Pulmonary artery endothelial cell (primary cell): ENCODE measurements at regions not wholly inside any gene's neighbourhood (a gene's known extent, or its start where the extent isn't known, plus 50 kb on each side); places are given as distances from the start of the nearest gene placed in this dataset.
"Not testable (repeated sequence)": the region's sequence is repeated elsewhere in the genome, so short reads cannot be mapped to it uniquely, and the experiment has no call there.

ENCODE experiments used
- DNase-seq: peaks from one replicate; pipeline ENCODE4 v3.0.0-alpha.2; 2011; ENCODE audit warnings: low read depth, low spot score

DNA sequence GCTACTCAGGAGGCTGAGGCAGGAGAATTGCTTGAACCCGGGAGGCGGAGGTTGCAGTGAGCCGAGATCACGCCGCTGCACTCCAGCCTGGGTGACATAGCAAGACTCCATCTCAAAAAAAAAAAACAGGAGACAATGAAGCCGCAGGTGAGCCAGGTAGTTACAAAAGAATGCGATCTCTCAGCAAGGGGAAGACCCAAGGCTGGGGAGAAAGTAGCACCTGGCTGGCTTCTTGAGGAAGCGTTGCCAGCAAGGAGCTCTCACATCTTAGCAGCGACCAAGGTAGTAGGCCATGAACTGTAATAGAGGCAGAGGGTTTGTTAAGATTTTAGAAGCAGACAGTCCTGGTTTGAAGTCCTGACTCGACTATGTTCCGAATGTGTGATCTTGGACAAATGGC is 175.0 kb downstream of the AIPL1 start:
- DNase-seq: no peak

DNA sequence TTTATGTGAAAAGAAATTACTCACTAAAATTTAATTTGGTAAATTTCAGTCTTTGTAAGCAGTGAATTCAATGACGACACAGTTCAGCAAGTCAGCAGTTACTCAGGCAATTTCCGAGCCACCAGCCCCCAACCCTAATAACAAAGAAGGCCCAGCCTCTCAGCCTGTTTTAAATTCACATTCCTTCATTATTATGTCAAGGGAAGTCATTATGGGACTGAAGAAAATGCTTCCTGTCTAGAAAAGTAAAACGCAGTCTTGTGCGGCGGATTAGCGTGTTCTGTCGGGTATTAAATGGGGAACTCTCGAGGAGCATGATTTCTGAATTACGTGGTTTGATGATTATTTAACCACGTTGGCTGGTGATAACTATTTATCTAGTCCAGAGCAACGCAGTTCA is 177.6 kb downstream of the AIPL1 start:
- DNase-seq: peak; percentile 85

GRCh38 chr17:6255322-6255721 is 179.6 kb downstream of the AIPL1 start:
- no peak for DNase-seq

- DNase-seq: no peak
Observed at GRCh38 chr17:6254036-6254435, 180.9 kb downstream of the AIPL1 start.

DNA sequence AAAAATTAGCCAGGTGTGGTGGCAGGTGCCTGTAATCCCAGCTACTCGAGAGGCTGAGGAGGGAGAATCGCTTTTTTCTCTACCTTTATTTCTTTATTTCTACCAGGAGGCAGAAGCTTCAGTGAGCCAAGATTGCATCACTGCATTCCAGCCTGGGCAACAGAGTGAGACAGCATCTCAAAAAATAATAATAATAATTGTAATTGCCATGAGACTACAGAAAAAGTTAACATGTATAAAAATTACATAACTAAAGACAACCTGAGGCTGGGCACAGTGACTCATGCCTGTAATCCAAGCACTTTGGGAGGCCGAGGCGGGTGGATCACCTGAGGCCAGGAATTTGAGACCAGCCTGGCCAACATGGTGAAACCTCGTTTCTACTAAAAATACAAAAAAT is 181.5 kb downstream of the WSCD1 start:
- not testable (repeated sequence) for DNase-seq

- no peak for DNase-seq
Observed at GRCh38 chr17:6249732-6250131, 179.6 kb downstream of the WSCD1 start.

DNA sequence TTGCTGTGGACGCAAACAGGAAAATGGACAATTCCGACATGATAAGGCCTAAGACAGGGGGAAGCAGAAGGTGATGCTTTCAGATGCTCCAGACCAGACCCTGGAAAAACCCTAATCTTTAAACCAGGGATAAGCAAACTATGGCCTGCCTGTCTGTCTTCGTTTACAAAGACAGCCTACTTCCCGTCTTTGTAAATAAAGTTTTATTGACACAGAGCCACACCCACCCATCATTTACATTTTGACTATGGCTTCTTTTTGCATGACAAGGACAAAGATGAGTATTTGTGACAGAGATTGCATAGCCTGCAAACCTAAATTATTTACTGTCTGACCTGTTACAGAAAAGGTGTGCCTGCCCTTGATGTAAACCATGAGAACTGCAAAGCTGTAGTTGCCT is 177.9 kb downstream of the WSCD1 start:
- no peak for DNase-seq

DNA sequence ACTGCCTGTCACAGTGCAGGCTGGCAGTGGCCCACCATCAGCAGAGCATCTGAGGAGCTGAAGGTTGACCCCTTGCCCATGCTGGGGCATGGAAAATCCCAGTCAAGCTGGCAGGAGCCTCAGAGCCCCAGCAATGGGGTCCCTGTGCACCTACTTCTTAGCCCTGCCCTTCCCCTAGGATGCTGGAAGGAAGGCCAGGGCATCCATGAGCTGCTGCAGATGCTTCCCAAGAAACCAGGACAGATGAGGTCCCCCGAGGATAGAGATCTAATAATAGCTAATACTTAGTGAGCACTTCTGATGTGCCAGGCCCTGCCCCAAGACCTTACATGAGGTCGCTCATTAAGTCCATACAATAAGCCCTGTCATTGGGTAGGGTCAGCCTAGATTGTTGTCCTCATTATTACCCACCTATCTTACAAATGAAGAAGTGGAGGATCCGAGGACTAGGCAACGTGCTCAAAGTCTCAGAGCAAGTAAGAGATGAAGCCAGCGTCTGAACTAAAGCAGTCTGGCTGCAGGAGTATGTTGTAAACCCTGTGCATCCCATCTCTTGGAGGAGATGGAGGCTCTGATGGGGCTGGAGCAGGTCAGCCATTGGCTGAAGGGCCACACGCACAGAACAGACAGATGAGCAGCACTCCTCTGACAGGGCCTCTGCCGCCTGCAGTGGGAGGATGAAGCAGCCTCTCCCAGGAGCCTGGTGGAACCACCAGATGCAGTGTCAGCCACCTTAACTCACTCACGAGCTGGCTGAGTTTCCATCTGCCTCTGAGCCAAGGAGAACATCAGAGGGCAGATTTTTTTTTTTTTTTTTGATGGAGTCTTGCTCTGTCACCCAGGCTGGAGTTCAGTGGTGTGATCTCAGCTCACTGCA is 175.4 kb downstream of the WSCD1 start:
- no peak for DNase-seq

GRCh38 chr17:6244796-6245195 is 174.6 kb downstream of the WSCD1 start:
- no peak for DNase-seq

DNA sequence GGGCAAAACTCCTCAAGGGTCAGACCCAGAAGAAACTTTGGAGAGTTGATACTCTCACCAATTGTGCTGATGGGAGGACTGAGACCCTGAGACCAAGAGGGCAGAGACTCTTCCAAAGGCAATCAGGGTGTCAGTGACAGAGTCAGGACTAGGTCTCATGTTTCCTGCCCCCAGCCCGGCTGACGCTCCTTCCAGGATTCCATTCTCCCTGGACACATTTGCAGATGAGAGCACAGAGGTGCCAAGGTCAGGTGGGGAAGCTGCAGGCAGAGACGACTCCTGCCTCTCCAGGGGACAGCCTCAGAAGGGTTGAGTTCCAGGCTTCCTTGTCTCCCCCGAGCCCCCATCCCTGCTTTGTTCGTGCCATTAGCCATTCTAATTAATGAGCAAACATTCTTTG is 174.1 kb downstream of the WSCD1 start:
- no peak for DNase-seq

DNA sequence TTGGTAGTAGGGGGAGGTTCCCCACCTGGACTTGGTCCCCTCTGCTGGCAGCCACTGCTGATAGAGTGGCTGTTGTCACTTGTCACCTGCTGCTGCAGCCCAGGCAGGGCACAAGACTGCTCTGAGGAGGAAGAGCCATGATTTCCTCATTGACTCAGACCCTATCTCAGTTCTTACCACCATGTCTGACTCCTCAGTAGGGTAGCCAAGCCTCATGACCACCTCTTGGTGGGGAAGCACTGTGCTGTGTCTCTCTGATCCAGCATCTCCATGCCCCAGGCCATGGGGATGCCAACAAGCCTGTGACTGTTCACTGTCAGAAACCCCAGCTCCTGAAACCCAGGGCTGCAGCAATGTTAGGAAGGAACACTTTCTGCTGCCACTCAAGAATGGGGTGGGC is 173.0 kb downstream of the WSCD1 start:
- no peak for DNase-seq

- no peak for DNase-seq
Observed at GRCh38 chr17:6241996-6242395, 171.8 kb downstream of the WSCD1 start.

DNA sequence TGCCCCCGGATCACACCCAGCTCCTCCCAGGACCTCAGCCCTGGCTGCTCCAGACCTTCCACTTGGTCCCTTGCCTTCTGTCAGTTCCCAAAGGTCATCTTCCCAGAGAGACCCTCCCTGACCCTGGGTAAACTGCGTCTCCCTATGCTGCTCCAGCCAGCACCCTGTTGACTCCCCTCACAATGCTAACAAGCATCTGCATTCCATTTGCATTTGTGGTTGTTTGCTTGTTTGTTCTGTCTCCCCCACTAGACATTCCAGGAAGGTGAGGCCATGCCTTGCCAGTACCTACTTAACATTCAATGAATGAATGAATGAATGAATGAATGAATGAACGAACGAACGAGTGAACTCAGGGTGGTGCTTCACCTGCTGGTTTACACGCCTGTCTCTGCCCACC is 171.2 kb downstream of the WSCD1 start:
- DNase-seq: no peak

DNA sequence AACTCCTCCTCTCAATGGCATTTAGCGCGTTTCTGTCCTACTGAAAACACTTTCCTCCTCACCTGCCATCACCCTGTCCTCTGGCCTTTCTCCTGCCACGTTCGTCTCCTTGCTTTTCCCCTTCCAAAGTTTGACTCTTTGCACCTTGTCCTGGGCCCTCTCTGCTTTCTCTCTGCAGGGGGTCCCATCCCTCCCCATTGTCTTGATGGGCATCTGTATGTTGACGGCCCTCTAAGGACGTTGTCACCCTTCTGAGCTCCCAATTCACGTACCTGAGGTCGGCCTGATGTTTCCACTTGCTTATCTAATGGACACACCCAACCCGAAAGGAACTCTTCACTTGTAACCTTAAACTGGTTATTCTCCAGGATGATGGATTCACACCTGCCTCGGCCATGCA is 170.4 kb downstream of the WSCD1 start:
- DNase-seq: no peak

- DNase-seq: no peak
Observed at GRCh38 chr17:6240001-6240400, 169.8 kb downstream of the WSCD1 start.

DNA sequence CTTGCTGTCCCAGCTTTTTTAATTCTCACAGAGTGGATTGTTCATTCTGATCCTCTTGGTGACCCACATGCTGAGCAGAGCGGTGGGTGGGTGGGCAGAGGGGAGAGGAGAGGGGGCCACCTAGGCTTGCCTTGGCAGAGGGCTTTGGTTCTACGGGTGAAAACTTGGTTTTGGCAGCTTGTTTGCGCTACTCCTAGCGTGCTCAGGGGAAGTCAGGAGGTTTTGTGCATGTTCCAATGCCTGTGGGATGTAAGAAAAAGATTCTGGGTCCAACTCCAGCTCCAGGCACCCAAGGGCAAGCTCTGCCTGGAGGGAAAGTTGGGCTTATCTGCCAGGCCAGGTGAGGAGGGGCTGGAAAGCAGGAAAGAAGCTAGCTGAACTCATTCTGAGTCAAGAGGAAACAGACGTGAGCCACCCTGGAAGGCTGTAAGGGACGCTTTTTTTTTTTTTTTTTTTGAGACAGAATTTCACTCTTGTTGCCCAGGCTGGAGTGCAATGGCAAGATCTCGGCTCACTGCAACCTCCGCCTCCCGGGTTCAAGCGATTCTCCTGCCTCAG is 169.1 kb downstream of the WSCD1 start:
- no peak for DNase-seq

GRCh38 chr17:6233856-6234255 is 163.7 kb downstream of the WSCD1 start:
- no peak for DNase-seq

- DNase-seq: no peak
Observed at GRCh38 chr17:6233339-6233738, 163.2 kb downstream of the WSCD1 start.

GRCh38 chr17:6232732-6233101 is 162.5 kb downstream of the WSCD1 start:
- DNase-seq: no peak

GRCh38 chr17:6231886-6232731 is 161.9 kb downstream of the WSCD1 start:
- no peak for DNase-seq

DNA sequence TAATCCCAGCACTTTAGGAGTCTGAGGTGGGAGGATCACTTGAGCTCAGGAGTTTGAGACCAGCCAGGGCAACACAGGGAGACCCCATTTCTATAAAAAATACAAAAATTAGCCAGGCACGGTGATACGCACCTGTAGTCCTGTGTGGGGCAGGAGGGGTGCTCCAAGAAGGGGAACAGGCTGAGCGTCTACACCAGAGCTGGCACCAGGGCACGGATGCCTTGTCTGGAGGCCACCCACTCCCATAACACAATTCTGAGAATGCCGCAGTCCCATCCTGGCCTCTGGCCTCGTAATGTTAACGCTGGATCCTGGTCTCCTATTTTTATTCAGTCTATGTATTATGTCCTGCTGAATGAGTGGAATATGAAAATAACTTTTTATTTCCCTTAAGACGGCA is 161.3 kb downstream of the WSCD1 start:
- no peak for DNase-seq

DNA sequence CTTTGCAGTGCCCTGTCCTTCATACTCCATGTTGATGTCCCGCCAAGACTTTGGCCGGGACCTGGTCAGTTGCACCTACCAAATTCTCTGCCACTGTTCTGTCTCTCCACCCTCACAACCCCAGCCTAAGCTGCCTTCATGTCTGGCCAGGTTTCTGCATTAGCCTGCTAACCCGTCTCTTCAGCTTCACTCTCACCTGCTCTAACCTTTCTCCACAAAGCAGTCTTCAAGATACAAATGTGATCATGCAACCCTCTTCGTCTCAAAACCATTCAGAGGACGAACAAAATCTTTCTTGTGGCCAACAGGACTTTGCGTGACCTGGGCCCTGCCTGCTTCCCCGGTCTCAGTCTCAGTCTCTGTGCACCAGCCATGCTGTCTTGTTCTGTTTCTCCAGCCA is 148.2 kb downstream of the WSCD1 start:
- DNase-seq: no peak
